HG03196 (cell line): ENCODE measurements at regions not wholly inside any gene's neighbourhood (a gene's known extent, or its start where the extent isn't known, plus 50 kb on each side); places are given as distances from the start of the nearest gene placed in this dataset.
"Not testable (repeated sequence)": the region's sequence is repeated elsewhere in the genome, so short reads cannot be mapped to it uniquely, and the experiment has no call there.

Source experiments
- ATAC-seq: cut with Tn5 transposase; IDR thresholded peaks from one replicate; pipeline ENCODE4 v1.9.1; 2021; ENCODE audit not compliant: unreplicated experiment

DNA sequence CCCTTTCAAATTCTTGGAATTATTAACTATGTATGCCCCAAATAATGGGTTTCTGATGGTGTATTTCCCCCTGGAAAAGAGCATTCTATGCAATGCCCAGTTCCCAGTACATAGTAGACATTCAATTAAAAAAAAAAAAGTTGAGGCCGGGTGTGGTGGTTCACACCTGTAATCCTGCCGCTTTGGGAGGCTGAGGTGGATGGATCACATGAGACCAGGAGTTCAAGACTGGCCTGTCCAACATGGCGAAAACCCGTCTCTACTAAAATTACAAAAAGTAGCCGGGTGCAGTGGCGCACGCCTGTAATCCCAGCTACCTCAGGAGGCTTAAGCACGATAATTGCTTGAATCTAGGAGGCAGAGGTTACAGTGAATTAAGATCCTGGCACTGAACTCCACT lies 83.3 kb upstream of the ZNF217 start:
- no peak for ATAC-seq

DNA sequence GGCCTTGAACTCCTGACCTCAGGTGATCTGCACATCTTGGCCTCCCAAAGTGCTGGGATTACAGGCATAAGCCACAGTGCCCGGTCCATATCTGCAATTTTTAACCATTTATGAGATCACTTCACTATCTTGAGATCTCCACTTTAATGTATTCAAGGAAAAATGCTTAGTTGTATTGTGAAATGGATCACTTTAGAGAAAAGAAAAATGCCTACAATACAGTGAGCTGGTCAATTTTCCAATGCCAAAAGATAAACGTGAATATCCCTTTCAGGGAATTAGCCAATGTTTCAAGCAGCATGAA lies 82.8 kb upstream of the ZNF217 start:
- ATAC-seq, result no peak

GRCh38 chr20:53672484-53673129 lies 79.0 kb upstream of the ZNF217 start:
- ATAC-seq, result no peak

GRCh38 chr20:53671370-53671769 lies 77.7 kb upstream of the ZNF217 start:
- ATAC-seq, result no peak

DNA sequence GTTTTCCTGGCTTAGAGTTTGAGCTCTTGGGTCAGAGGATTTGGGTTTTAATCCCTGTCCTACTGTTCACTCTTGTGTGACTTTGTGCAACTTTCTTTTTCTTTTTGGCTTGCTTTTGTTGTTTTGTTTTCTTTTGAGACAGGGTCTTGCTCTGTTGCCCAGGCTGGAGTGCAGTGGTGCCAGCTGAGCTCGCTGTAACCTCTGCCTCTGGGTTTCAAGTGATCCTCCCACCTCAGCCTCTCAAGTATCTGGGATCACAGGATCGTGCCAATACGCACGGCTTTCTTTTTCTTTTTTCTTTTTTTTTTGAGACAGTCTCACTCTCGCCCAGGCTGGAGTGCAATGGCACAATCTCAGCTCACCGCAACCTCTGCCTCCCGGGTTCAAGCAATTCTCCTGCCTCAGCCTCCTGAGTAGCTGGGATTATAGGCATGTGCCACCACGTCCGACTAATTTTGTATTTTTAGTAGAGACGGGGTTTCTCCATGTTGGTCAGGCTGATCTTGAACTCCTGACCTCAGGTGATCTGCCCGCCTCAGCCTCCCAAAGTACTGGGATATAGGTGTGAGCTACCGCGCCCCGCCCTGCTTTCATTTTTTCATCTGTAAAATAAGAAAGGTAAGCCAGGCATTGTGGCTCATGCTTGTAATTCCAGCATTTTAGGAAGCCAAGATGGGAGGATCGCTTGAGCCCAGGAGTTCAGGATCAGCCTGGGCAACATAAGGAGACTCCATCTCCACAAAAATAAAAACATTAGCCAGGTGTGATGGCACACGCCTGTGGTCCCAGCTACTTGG lies 76.1 kb upstream of the ZNF217 start:
- not testable (repeated sequence) for ATAC-seq

- ATAC-seq, result no peak
These were observed 75.4 kb upstream of the ZNF217 start for GRCh38 chr20:53668992-53669391.

DNA sequence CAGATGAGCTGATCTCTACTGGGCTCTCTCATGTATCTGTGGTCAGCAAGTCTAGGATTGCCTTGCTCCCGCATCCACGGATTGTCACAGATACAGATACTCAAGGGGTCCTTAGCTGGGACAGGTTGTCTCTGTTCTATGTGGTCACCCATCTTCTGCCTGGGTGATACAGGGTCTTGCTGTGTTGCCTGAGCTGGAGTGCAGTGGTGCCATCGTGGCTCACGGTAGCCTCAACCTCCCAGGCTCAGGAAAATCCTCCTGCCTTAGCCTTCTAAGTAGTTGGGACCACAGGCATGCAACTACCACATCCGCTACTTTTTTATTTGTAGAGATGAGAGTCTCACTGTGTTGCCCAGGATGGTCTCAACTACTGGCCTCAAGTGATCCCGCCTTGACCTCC lies 72.5 kb upstream of the ZNF217 start:
- no peak for ATAC-seq

DNA sequence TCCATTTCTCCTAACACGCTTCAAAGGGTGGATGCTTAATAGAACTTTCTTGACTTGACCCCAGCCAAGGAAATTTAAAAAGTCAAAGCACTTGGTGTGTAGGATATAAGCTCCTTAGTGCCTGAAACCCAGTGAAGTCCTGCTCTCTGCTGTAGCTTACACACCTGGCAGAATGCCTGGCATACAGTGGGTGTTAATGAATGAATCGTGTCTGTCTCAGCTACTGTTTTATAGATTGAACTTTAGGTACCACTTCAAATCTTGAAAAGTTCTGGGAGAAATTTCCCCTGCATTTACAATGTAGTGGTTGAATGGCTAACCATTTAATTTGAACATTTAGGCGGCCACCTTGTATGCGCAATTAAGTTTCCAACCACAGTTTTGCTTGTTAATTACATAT lies 70.5 kb upstream of the ZNF217 start:
- ATAC-seq, result no peak

DNA sequence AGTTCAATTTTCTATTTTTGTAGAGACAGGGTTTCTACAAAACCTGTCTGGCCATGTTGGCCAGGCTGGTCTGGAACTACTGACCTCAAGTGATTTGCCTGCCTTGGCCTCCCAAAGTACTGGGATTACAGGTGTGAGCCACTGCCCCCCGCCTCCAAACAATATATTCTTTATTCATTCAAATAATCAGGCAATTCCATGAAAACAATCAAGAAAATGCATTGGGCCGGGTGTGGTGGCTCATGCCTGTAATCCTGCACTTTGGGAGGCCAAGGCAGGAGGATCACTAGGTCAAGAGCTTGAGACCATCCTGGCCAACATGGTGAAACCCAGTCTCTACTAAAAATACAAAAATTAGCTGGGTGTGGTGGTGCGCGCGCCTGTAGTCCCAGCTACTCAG lies 69.9 kb upstream of the ZNF217 start:
- not testable (repeated sequence) for ATAC-seq

- ATAC-seq, result no peak
These were observed 69.0 kb upstream of the ZNF217 start for GRCh38 chr20:53662595-53662994.

- ATAC-seq, result no peak
These were observed 67.3 kb upstream of the ZNF217 start for GRCh38 chr20:53660947-53661381.

DNA sequence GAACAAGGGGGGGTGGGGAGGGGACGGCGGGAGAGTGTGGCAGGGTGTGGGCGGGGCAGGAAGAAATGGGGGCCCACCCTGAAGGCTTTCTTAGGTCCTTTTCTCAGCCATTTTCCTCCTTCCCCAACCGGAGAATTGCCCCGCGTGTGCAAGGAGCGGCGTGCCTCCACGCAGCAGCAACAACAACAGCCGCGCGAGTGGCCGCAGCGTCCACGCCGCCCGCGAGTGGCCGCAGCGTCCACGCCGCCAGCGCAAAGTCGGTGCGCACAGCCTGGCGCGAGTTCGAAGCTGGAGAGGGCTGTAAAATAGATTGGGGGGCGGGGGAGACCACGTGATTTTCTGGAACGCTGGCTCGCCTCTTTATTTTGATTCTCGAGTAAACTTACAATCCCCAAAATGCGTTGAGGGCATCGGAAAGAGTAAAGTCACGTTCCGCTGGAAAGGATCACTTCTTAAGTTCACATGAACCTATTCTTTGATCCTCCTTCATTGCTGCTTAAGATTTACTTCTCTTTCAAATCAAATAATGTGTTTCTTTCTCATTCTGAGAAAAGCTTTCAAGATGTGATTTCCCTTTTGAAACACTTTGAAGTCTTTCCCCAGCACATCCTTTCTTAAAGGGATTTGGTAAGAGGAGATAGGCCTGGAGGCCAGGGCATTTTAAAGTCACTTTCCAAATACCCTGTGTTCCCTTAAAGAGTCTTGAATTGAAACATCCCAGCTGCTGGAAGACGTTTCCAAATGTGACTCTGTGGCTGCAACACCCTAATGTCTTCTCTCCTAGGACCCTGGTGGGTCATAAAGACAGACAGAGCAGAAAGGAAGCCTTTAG lies 66.7 kb upstream of the ZNF217 start:
- ATAC-seq, result no peak

DNA sequence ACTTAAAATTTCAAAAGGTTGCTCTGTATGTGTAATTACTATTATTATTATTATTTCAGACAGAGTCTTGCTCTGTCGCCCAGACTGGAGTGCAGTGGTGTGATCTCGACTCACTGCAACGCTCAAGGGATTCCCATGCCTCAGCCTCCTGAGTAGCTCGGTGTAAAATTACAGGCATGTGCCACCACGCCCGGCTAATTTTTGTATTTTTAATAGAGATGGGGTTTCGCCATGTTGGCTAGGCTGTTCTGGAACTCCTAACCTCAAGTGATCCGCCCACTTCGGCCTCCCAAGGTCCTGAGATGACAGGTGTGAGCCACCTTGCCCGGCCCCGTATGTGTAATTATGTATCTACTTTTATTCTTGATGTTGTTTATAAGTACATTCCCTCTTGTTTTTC lies 65.3 kb upstream of the ZNF217 start:
- ATAC-seq, result no peak

GRCh38 chr20:53658322-53658721 lies 64.7 kb upstream of the ZNF217 start:
- ATAC-seq, result no peak

DNA sequence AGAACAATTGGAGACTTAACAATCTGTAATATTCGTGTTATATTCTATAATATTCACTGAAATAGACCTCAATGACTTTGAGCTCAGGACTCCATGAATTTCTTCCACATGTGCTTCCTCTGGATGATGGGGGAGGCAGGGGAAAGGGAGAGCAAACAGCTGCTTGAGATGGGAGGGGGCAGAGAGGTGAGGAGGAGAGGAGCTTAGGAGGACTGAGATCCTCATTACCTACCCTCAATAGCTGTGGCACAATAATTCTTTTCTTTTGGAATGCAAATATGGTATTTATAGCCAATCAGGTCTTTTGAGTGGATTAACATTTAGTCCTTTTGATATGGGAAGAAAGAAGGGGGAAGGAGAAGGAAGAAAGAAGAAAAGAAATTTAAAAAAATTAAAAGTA lies 64.1 kb upstream of the ZNF217 start:
- no peak for ATAC-seq

DNA sequence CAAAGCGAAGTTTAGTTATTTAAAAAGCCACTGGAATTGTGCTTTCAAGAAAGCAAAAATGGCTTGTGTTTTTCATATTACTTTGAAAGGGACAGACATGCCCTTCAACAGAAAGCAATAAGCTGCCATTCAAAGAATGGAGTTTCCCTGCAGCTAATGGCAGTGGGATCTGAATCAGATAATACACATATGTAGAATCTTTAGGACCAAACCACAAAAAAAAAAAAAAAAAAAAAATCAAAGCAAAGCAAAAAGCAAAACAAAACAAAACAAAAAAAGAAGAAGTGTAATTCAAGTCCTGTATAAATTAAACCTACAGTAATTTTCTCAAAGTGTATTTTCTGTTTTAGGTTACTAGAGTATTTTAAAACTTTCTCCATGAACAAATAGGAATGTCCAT lies 63.6 kb upstream of the ZNF217 start:
- no peak for ATAC-seq

GRCh38 chr20:53656293-53657202 lies 62.9 kb upstream of the ZNF217 start:
- no peak for ATAC-seq

GRCh38 chr20:53655625-53656292 lies 62.1 kb upstream of the ZNF217 start:
- no peak for ATAC-seq

- ATAC-seq, result no peak
These were observed 61.4 kb upstream of the ZNF217 start for GRCh38 chr20:53654932-53655624.

- ATAC-seq, result not testable (repeated sequence)
These were observed 60.9 kb upstream of the ZNF217 start for GRCh38 chr20:53654521-53654920.
